ENCODE measurements at regions not wholly inside any gene's neighbourhood (a gene's known extent, or its start where the extent isn't known, plus 50 kb on each side); places are given as distances from the start of the nearest gene placed in this dataset.

- DNase-seq (ENCODE audit: extremely low read depth in 1 of 4, low spot score in 3 of 4) (peak in 2 of 4 experiments; percentile 11 to 14), ATAC-seq (peak; percentile 56; the same call in 2 of the 3 replicates), FAIRE-seq (no peak)
- Histone ChIP-seq H3K27ac (ENCODE audit: extremely low read depth, low read depth, low read length) (no peak overlapping the region), H3K36me3 (ENCODE audit: control insufficient read depth, insufficient read depth, low read length) (no peaks in the 10 kb centered on the region), H3K27me3 (ENCODE audit: control insufficient read depth in 2 of 2, insufficient read depth in 2 of 2, low read length in 2 of 2) (no peaks in the 10 kb centered on the region), H4K20me1 (replicated peaks; ENCODE audit: control insufficient read depth, insufficient read depth, low read length) (no peaks in the 10 kb centered on the region), H3K9me1 (ENCODE audit: control insufficient read depth, insufficient read depth, low read length) (no peaks in the 10 kb centered on the region), H3K9me3 (replicated peaks; ENCODE audit: control insufficient read depth, insufficient read depth, low read depth, low read length) (no peaks in the 10 kb centered on the region; the same call in 1 of the 2 replicates), H3K4me3 (no peak overlapping the region), H2AFZ (ENCODE audit: low read depth, low read length) (no peak overlapping the region), H3K4me1 (replicated peaks in 1 of 2; ENCODE audit: control insufficient read depth in 2 of 2, insufficient read depth in 2 of 2, low read length in 2 of 2) (no peaks in the 10 kb centered on the region), H3K4me2 (ENCODE audit: insufficient read depth, low read length) (no peak overlapping the region), H3K79me2 (ENCODE audit: control insufficient read depth, insufficient read depth, low read length) (no peaks in the 10 kb centered on the region), H3K9ac (ENCODE audit: insufficient read depth in 1 of 2, low read depth in 2 of 2, low read length in 2 of 2) (no peak overlapping the region)
- CTCF ChIA-PET (ENCODE audit: low intra/inter-chr PET ratio): no interaction called here
- in situ Hi-C loops (cut with MboI): no loop called here
- WGBS (ENCODE audit: insufficient coverage, low coverage, missing lambda C conversion rate): 2% methylated on average over 6 of the region's 6 CpGs
- BruUV-seq (replicated peaks): no TSS peak
- POLR2A ChIA-PET: no interaction called here
- intact Hi-C loops (cut with micrococcal nuclease): loop anchor here (5.0 kb wide), 1 partner anchor 425 kb away; no protein-coding TSS in a partner anchor
- TF ChIP-seq, protein P1, sequence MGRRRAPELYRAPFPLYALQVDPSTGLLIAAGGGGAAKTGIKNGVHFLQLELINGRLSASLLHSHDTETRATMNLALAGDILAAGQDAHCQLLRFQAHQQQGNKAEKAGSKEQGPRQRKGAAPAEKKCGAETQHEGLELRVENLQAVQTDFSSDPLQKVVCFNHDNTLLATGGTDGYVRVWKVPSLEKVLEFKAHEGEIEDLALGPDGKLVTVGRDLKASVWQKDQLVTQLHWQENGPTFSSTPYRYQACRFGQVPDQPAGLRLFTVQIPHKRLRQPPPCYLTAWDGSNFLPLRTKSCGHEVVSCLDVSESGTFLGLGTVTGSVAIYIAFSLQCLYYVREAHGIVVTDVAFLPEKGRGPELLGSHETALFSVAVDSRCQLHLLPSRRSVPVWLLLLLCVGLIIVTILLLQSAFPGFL (CRISPR knock-in tag; IDR thresholded peaks at IDR 0.05): no peak
- TF ChIP-seq, protein P2, sequence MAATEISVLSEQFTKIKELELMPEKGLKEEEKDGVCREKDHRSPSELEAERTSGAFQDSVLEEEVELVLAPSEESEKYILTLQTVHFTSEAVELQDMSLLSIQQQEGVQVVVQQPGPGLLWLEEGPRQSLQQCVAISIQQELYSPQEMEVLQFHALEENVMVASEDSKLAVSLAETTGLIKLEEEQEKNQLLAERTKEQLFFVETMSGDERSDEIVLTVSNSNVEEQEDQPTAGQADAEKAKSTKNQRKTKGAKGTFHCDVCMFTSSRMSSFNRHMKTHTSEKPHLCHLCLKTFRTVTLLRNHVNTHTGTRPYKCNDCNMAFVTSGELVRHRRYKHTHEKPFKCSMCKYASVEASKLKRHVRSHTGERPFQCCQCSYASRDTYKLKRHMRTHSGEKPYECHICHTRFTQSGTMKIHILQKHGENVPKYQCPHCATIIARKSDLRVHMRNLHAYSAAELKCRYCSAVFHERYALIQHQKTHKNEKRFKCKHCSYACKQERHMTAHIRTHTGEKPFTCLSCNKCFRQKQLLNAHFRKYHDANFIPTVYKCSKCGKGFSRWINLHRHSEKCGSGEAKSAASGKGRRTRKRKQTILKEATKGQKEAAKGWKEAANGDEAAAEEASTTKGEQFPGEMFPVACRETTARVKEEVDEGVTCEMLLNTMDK (IDR thresholded peaks at IDR 0.05; ENCODE audit: borderline replicate concordance, insufficient read depth, low read depth, low read length, poor library complexity, severe bottlenecking): peak; percentile 2
- TF ChIP-seq RBM22 (IDR thresholded peaks at IDR 0.05; ENCODE audit: low read depth, low read length, poor library complexity, severe bottlenecking): no peak
- no peak for TF ChIP-seq TCF3 (CRISPR knock-in tag; IDR thresholded peaks at IDR 0.05)
- no peak for TF ChIP-seq PATZ1 (CRISPR knock-in tag; IDR thresholded peaks at IDR 0.05; ENCODE audit: borderline replicate concordance)
- no peak for TF ChIP-seq ZNF224 (CRISPR knock-in tag; IDR thresholded peaks at IDR 0.05)
- TF ChIP-seq FOS (IDR thresholded peaks at IDR 0.05; ENCODE audit: extremely low read depth, insufficient read length): no peak
- peak in 2 of 3 experiments; percentile 22 to 34; a peak in 3 of 6 replicates for TF ChIP-seq CTCF (IDR thresholded peaks at IDR 0.05 in 2 of 3, conservative IDR thresholded peaks at IDR 0.05 in 1 of 3; ENCODE audit: insufficient read depth in 2 of 3, low read depth in 1 of 3, low read length in 3 of 3)
Observed at GRCh38 chr21:28516991-28517592, 475.6 kb downstream of the LTN1 start.
